ENCODE measurements at regions not wholly inside any gene's neighbourhood (a gene's known extent, or its start where the extent isn't known, plus 50 kb on each side); places are given as distances from the start of the nearest gene placed in this dataset.
"Not testable (repeated sequence)": the region's sequence is repeated elsewhere in the genome, so short reads cannot be mapped to it uniquely, and the experiment has no call there.

- not testable (repeated sequence) for TF ChIP-seq CTCF, POLR2A (IDR thresholded peaks at IDR 0.05)
Measured at GRCh38 chr6:157753801-157754200, 69.2 kb upstream of the SNX9 start.

All from prostate gland (tissue), 2 donors.